Transverse colon (tissue), 3 donors: ENCODE measurements at regions not wholly inside any gene's neighbourhood (a gene's known extent, or its start where the extent isn't known, plus 50 kb on each side); places are given as distances from the start of the nearest gene placed in this dataset.

Experiments
- CTCF ChIP-seq, 5 experiments: fragments of 200-600 bp in 3 of 5; fragments of 450-650 bp in 2 of 5; sonication (generic) in 3 of 5; IDR thresholded peaks; 1 replicate in 2 of 5; 2 replicates in 3 of 5; pipeline ENCODE4 v1.5.1; 2016 to 2017; ENCODE audit warnings: antibody characterized with exemption in 5 of 5, inconsistent platforms in 3 of 5, mild to moderate bottlenecking in 2 of 5, moderate library complexity in 1 of 5
- EP300 ChIP-seq: sonication (generic); formaldehyde crosslinking; IDR thresholded peaks from one replicate; pipeline ENCODE4 v1.6.1; 2017; ENCODE audit warnings: antibody characterized with exemption, low read depth
- POLR2A ChIP-seq: fragments of 450-650 bp; IDR thresholded peaks from one replicate; pipeline ENCODE4 v1.6.1; 2016; ENCODE audit warnings: antibody characterized with exemption, mild to moderate bottlenecking, moderate library complexity

GRCh38 chr13:54232700-54233099 is 1204.1 kb downstream of the OLFM4 start:
- TF ChIP-seq CTCF (IDR thresholded peaks at IDR 0.05) (no peak), POLR2A (no peak), EP300 (no peak)
